Mesenchymal stem cell (in vitro differentiated cells and primary cell): ENCODE measurements at regions not wholly inside any gene's neighbourhood (a gene's known extent, or its start where the extent isn't known, plus 50 kb on each side); places are given as distances from the start of the nearest gene placed in this dataset.
A peak's percentile ranks its signal among the peaks of the same experiment; 100 is the strongest.

Source experiments
- DNase-seq: peaks from one replicate; pipeline ENCODE4 v3.0.0-alpha.2; 2013
- H2AFZ ChIP-seq: one replicate; pipeline ENCODE4 v1.6.1; 2013; ENCODE audit warnings: low read depth, mild to moderate bottlenecking, control low read depth, inconsistent platforms, low read length, moderate library complexity
- H2AK5ac ChIP-seq: 2 replicates; pipeline ENCODE4 v1.6.1; 2013; ENCODE audit warnings: low read length, moderate library complexity, mild to moderate bottlenecking, inconsistent platforms; ENCODE audit not compliant: severe bottlenecking
- H2BK120ac ChIP-seq: one replicate; pipeline ENCODE4 v1.6.1; 2013; ENCODE audit warnings: low read depth, mild to moderate bottlenecking, inconsistent platforms, low read length, moderate library complexity
- H2BK12ac ChIP-seq, 2 experiments: one replicate each; pipeline ENCODE4 v1.6.1; 2013; ENCODE audit warnings: inconsistent platforms in 2 of 2, low read length in 2 of 2, mild to moderate bottlenecking in 2 of 2, moderate library complexity in 2 of 2, control low read depth in 1 of 2
- H2BK15ac ChIP-seq: one replicate; pipeline ENCODE4 v1.6.1; 2013; ENCODE audit warnings: mild to moderate bottlenecking, low read depth, inconsistent platforms; ENCODE audit not compliant: poor library complexity, severe bottlenecking
- H2BK5ac ChIP-seq: 2 replicates; pipeline ENCODE4 v1.6.1; 2013; ENCODE audit warnings: low read depth, mild to moderate bottlenecking, low read length, control low read depth, inconsistent platforms; ENCODE audit not compliant: poor library complexity, severe bottlenecking
- H3K14ac ChIP-seq, 2 experiments: one replicate each; pipeline ENCODE4 v1.6.1; 2013; ENCODE audit warnings: inconsistent platforms in 2 of 2, low read length in 2 of 2, control low read depth in 1 of 2, mild to moderate bottlenecking in 1 of 2, moderate library complexity in 1 of 2
- H3K18ac ChIP-seq, 2 experiments: one replicate each; pipeline ENCODE4 v1.6.1; 2013; ENCODE audit warnings: inconsistent platforms in 2 of 2, low read length in 2 of 2, control low read depth in 1 of 2, low read depth in 1 of 2, mild to moderate bottlenecking in 1 of 2
- H3K23ac ChIP-seq, 2 experiments: one replicate each; pipeline ENCODE4 v1.6.1; 2013; ENCODE audit warnings: inconsistent platforms in 2 of 2, low read length in 2 of 2, mild to moderate bottlenecking in 2 of 2, moderate library complexity in 2 of 2, control low read depth in 1 of 2
- H3K27ac ChIP-seq: 2 replicates; pipeline ENCODE4 v1.5.1; 2013; ENCODE audit warnings: mild to moderate bottlenecking, moderate library complexity, low read length, control low read depth, inconsistent platforms; ENCODE audit not compliant: poor library complexity, severe bottlenecking
- H3K27me3 ChIP-seq, 2 experiments: 2 replicates each; pipeline versions ENCODE4 v1.6.1 to v1.7.0; 2013; ENCODE audit warnings: low read length in 2 of 2, mild to moderate bottlenecking in 2 of 2, moderate library complexity in 2 of 2, control low read depth in 1 of 2, inconsistent platforms in 1 of 2; ENCODE audit not compliant: control insufficient read depth in 1 of 2, insufficient read depth in 1 of 2
- H3K36me3 ChIP-seq, 2 experiments: 2 replicates each; pipeline versions ENCODE4 v1.6.1 to v1.7.0; 2013; ENCODE audit warnings: low read length in 2 of 2, control low read depth in 1 of 2, inconsistent platforms in 1 of 2, low read depth in 1 of 2, mild to moderate bottlenecking in 1 of 2; ENCODE audit not compliant: insufficient read depth in 2 of 2, control insufficient read depth in 1 of 2
- H3K4ac ChIP-seq, 2 experiments: one replicate each; pipeline ENCODE4 v1.6.1; 2013; ENCODE audit warnings: inconsistent platforms in 2 of 2, low read length in 2 of 2, mild to moderate bottlenecking in 2 of 2, moderate library complexity in 2 of 2, control low read depth in 1 of 2, low read depth in 1 of 2
- H3K4me1 ChIP-seq: 2 replicates; pipeline ENCODE4 v1.6.1; 2013; ENCODE audit warnings: low read depth, low read length, control low read depth; ENCODE audit not compliant: control insufficient read depth, insufficient read depth
- H3K4me2 ChIP-seq: 2 replicates; pipeline ENCODE4 v1.6.1; 2013; ENCODE audit warnings: low read length, mild to moderate bottlenecking, inconsistent platforms; ENCODE audit not compliant: poor library complexity, severe bottlenecking
- H3K4me3 ChIP-seq, 2 experiments: 2 replicates each; pipeline versions ENCODE4 v1.5.1 to v1.7.0; 2013; ENCODE audit warnings: low read length in 2 of 2, mild to moderate bottlenecking in 2 of 2, control low read depth in 1 of 2, low read depth in 1 of 2; ENCODE audit not compliant: insufficient read depth in 1 of 2
- H3K79me1 ChIP-seq: replicated peaks from 2 replicates; pipeline ENCODE4 v1.6.1; 2013; ENCODE audit warnings: mild to moderate bottlenecking, control low read depth, low read length, inconsistent platforms; ENCODE audit not compliant: poor library complexity, severe bottlenecking
- H3K9ac ChIP-seq: 2 replicates; pipeline ENCODE4 v1.7.0; 2013; ENCODE audit warnings: mild to moderate bottlenecking, low read length, moderate library complexity
- H3K9me3 ChIP-seq: 2 replicates; pipeline ENCODE4 v1.7.0; 2013; ENCODE audit warnings: mild to moderate bottlenecking, low read length; ENCODE audit not compliant: control insufficient read depth
- H4K8ac ChIP-seq: one replicate; pipeline ENCODE4 v1.6.1; 2013; ENCODE audit warnings: inconsistent platforms, mild to moderate bottlenecking, low read length, moderate library complexity
- H4K91ac ChIP-seq: one replicate; pipeline ENCODE4 v1.6.1; 2013; ENCODE audit warnings: mild to moderate bottlenecking, low read length, inconsistent platforms
- WGBS: methylation state at CpG from one replicate; pipeline ENCODE4 v1.1.7; 2013; ENCODE audit warnings: mixed read lengths; 5-methylcytosine and 5-hydroxymethylcytosine counted together

DNA sequence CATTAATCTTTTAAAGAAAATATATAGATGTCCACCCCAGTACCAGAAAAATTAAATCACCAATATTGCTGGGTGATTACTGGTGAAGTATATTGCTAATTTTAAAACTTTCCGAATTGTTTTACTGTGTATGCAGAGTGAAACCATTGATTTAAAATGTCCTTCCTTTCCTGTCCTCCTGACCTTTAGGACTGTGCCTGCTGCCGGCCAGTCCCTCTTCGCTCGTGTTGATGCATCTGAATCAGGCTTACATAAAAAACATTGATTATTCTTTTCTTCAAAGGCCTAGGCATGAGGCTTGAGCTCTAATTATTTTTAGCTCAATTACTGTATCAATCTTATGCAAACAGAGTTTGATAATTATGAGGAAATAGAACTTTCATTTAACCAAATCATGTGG lies 1128.1 kb downstream of the BRINP3 start:
- no peaks in the 10 kb centered on the region for H3K4me1 ChIP-seq
- no peak overlapping the region for H3K18ac ChIP-seq
- no peak overlapping the region for H4K8ac ChIP-seq
- no peak for DNase-seq
- H2BK15ac ChIP-seq, result no peak overlapping the region
- no peaks in the 10 kb centered on the region for H3K27me3 ChIP-seq
- no peak overlapping the region for H3K4me3 ChIP-seq
- H2BK5ac ChIP-seq, result no peak overlapping the region
- no peaks in the 10 kb centered on the region for H3K36me3 ChIP-seq
- no peak overlapping the region for H3K23ac ChIP-seq
- no peak overlapping the region for H2AK5ac ChIP-seq
- no peak overlapping the region for H2AFZ ChIP-seq
- no peak overlapping the region for H3K14ac ChIP-seq
- no peak overlapping the region for H2BK120ac ChIP-seq
- H3K4ac ChIP-seq, result no peak overlapping the region
- H3K79me1 ChIP-seq, result no peaks in the 10 kb centered on the region
- no peak overlapping the region for H3K4me2 ChIP-seq
- H4K91ac ChIP-seq, result no peak overlapping the region
- peaks cover 5% of the 10 kb centered on the region for H3K9me3 ChIP-seq
- H3K27ac ChIP-seq, result no peak overlapping the region
- 60% methylated on average over 1 of the region's 4 CpGs for WGBS
- no peak overlapping the region for H2BK12ac ChIP-seq
- no peak overlapping the region for H3K9ac ChIP-seq

GRCh38 chr1:189350983-189351616 lies 1126.6 kb downstream of the BRINP3 start:
- H3K18ac ChIP-seq, result no peak overlapping the region
- no peak overlapping the region for H2AK5ac ChIP-seq
- no peak overlapping the region for H2AFZ ChIP-seq
- no peak for DNase-seq
- no peak overlapping the region for H3K23ac ChIP-seq
- no peak overlapping the region for H2BK5ac ChIP-seq
- H3K4ac ChIP-seq, result no peak overlapping the region
- H3K4me1 ChIP-seq, result no peaks in the 10 kb centered on the region
- H3K9me3 ChIP-seq, result peaks cover 5% of the 10 kb centered on the region
- WGBS, result 100% methylated on average over 1 of the region's 3 CpGs
- peak overlapping the region in 1 of 2 experiments; percentile 9 for H3K4me3 ChIP-seq
- no peak overlapping the region for H2BK12ac ChIP-seq
- H3K14ac ChIP-seq, result no peak overlapping the region
- no peak overlapping the region for H3K27ac ChIP-seq
- no peak overlapping the region for H3K9ac ChIP-seq
- H2BK120ac ChIP-seq, result no peak overlapping the region
- no peak overlapping the region for H4K91ac ChIP-seq
- no peaks in the 10 kb centered on the region for H3K79me1 ChIP-seq
- no peak overlapping the region for H2BK15ac ChIP-seq
- no peak overlapping the region for H4K8ac ChIP-seq
- no peak overlapping the region for H3K4me2 ChIP-seq
- H3K36me3 ChIP-seq, result no peaks in the 10 kb centered on the region
- no peaks in the 10 kb centered on the region for H3K27me3 ChIP-seq

DNA sequence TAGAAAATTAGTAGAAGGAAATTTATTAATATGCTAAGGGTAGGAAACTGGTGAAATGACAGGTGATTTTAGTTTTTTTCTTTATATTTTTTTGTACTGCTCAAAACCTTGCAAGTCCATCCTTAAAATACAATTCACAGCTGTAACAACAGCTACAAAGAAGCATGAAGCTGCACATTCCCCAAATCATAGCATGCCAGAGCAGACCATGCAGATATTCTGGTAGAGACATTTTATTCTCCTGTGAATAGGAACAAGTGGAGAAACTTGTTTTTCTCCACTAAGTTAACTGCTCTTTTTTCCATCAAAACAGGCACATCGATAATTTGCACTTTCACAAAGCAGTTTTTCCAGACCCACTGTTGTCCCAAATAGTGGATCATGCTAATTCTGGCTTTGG lies 1125.7 kb downstream of the BRINP3 start:
- no peak overlapping the region for H3K4ac ChIP-seq
- no peaks in the 10 kb centered on the region for H3K27me3 ChIP-seq
- no peak overlapping the region for H3K23ac ChIP-seq
- 32% methylated on average over 1 of the region's 1 CpG for WGBS
- H2AFZ ChIP-seq, result no peak overlapping the region
- H3K18ac ChIP-seq, result no peak overlapping the region
- H3K4me2 ChIP-seq, result no peak overlapping the region
- H2AK5ac ChIP-seq, result no peak overlapping the region
- H3K14ac ChIP-seq, result no peak overlapping the region
- peaks cover 5% of the 10 kb centered on the region for H3K9me3 ChIP-seq
- no peaks in the 10 kb centered on the region for H3K4me1 ChIP-seq
- no peak overlapping the region for H2BK5ac ChIP-seq
- no peak overlapping the region for H2BK120ac ChIP-seq
- H3K27ac ChIP-seq, result no peak overlapping the region
- no peak overlapping the region for H2BK15ac ChIP-seq
- no peaks in the 10 kb centered on the region for H3K79me1 ChIP-seq
- no peak overlapping the region for H3K9ac ChIP-seq
- no peak overlapping the region for H4K8ac ChIP-seq
- no peak for DNase-seq
- H3K4me3 ChIP-seq, result no peak overlapping the region
- H2BK12ac ChIP-seq, result no peak overlapping the region
- H3K36me3 ChIP-seq, result no peaks in the 10 kb centered on the region
- no peak overlapping the region for H4K91ac ChIP-seq

DNA sequence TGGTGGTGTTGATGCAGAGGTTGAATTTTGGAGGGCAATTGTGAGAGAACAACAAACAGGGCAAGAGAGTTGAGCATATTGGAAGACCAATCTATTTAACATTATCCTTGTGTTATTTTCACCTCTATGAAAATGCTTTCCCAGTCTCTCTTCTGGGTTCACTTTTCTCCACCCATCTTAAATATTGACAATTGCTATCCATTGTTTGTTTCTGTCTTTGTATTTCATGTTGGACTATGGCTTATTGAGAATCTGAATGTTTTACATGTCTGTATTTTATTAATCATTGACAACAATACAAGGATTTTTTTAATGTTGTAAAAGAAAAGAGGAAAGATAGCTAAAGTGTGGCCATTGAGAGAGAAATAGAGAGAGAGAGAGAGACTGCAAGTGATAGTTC lies 1121.5 kb downstream of the BRINP3 start:
- no peak overlapping the region for H4K8ac ChIP-seq
- no peak overlapping the region for H3K4ac ChIP-seq
- no peak overlapping the region for H3K27ac ChIP-seq
- H3K23ac ChIP-seq, result no peak overlapping the region
- H3K79me1 ChIP-seq, result no peaks in the 10 kb centered on the region
- no peaks in the 10 kb centered on the region for H3K36me3 ChIP-seq
- H3K4me1 ChIP-seq, result no peaks in the 10 kb centered on the region
- H2BK12ac ChIP-seq, result no peak overlapping the region
- no peak overlapping the region for H2BK15ac ChIP-seq
- H2AK5ac ChIP-seq, result no peak overlapping the region
- no peak overlapping the region for H3K14ac ChIP-seq
- H3K9me3 ChIP-seq, result peaks cover 5% of the 10 kb centered on the region
- no peak overlapping the region for H2BK120ac ChIP-seq
- no peak overlapping the region for H4K91ac ChIP-seq
- H3K9ac ChIP-seq, result no peak overlapping the region
- no peak overlapping the region for H3K4me2 ChIP-seq
- no peak overlapping the region for H3K4me3 ChIP-seq
- H3K18ac ChIP-seq, result no peak overlapping the region
- H2AFZ ChIP-seq, result no peak overlapping the region
- H2BK5ac ChIP-seq, result no peak overlapping the region
- no peak for DNase-seq
- H3K27me3 ChIP-seq, result no peaks in the 10 kb centered on the region
